H9 (cell line): ENCODE measurements at regions not wholly inside any gene's neighbourhood (a gene's known extent, or its start where the extent isn't known, plus 50 kb on each side); places are given as distances from the start of the nearest gene placed in this dataset.

ENCODE experiments used
- DNase-seq: peaks from one replicate; pipeline ENCODE4 v3.0.0-alpha.2; 2017
- H2AFZ ChIP-seq: one replicate; pipeline ENCODE4 v1.6.1; 2013; ENCODE audit warnings: mild to moderate bottlenecking, low read length, control low read depth, moderate library complexity
- H2AK5ac ChIP-seq: 2 replicates; pipeline ENCODE4 v1.6.1; 2013; ENCODE audit warnings: low read length, control low read depth, mixed read lengths; ENCODE audit not compliant: insufficient read length
- H2BK120ac ChIP-seq: one replicate; pipeline ENCODE4 v1.6.1; 2013; ENCODE audit warnings: low read depth, mild to moderate bottlenecking, low read length, control low read depth, inconsistent platforms; ENCODE audit not compliant: poor library complexity, severe bottlenecking
- H2BK12ac ChIP-seq: 2 replicates; pipeline ENCODE4 v1.6.1; 2013; ENCODE audit warnings: low read length, control low read depth, mixed read lengths, low read depth; ENCODE audit not compliant: insufficient read length
- H2BK15ac ChIP-seq: 2 replicates; pipeline ENCODE4 v1.6.1; 2013; ENCODE audit warnings: low read depth, low read length, control low read depth
- H2BK20ac ChIP-seq: one replicate; pipeline ENCODE4 v1.6.1; 2013; ENCODE audit warnings: low read depth, mild to moderate bottlenecking, low read length, control low read depth, inconsistent platforms; ENCODE audit not compliant: poor library complexity, severe bottlenecking
- H2BK5ac ChIP-seq: 2 replicates; pipeline ENCODE4 v1.6.1; 2013; ENCODE audit warnings: low read length, control low read depth, mixed read lengths; ENCODE audit not compliant: insufficient read length
- H3K14ac ChIP-seq: 2 replicates; pipeline ENCODE4 v1.6.1; 2013; ENCODE audit warnings: low read length, control low read depth; ENCODE audit not compliant: insufficient read depth
- H3K18ac ChIP-seq: 2 replicates; pipeline ENCODE4 v1.6.1; 2013; ENCODE audit warnings: low read depth, mild to moderate bottlenecking, mixed read lengths, low read length, control low read depth; ENCODE audit not compliant: insufficient read length
- H3K23ac ChIP-seq: 2 replicates; pipeline ENCODE4 v1.6.1; 2013; ENCODE audit warnings: low read length, control low read depth, mixed read lengths, low read depth; ENCODE audit not compliant: insufficient read length
- H3K23me2 ChIP-seq: 2 replicates; pipeline ENCODE4 v1.6.1; 2013; ENCODE audit warnings: low read depth, mild to moderate bottlenecking, mixed read lengths, low read length, control low read depth; ENCODE audit not compliant: insufficient read length, poor library complexity, severe bottlenecking
- H3K27ac ChIP-seq: 2 replicates; pipeline ENCODE4 v1.5.1; 2013; ENCODE audit warnings: low read length, control low read depth, mixed read lengths, low read depth; ENCODE audit not compliant: insufficient read length
- H3K27me3 ChIP-seq: 2 replicates; pipeline ENCODE4 v1.6.1; 2013; ENCODE audit warnings: low read length, control low read depth, inconsistent platforms; ENCODE audit not compliant: insufficient read depth
- H3K4ac ChIP-seq: 2 replicates; pipeline ENCODE4 v1.6.1; 2013; ENCODE audit warnings: low read depth, mild to moderate bottlenecking, control low read depth, inconsistent platforms, low read length, moderate library complexity
- H3K4me1 ChIP-seq: 2 replicates; pipeline ENCODE4 v1.6.1; 2013; ENCODE audit warnings: low read length, control low read depth, inconsistent platforms; ENCODE audit not compliant: insufficient read depth
- H3K4me2 ChIP-seq: 2 replicates; pipeline ENCODE4 v1.6.1; 2013; ENCODE audit warnings: low read length, control low read depth, mixed read lengths; ENCODE audit not compliant: insufficient read length, insufficient read depth
- H3K56ac ChIP-seq: 2 replicates; pipeline ENCODE4 v1.6.1; 2013; ENCODE audit warnings: low read depth, mild to moderate bottlenecking, mixed read lengths, low read length, control low read depth; ENCODE audit not compliant: insufficient read length
- H3K79me1 ChIP-seq: 2 replicates; pipeline ENCODE4 v1.6.1; 2013; ENCODE audit warnings: low read depth, mild to moderate bottlenecking, moderate library complexity, low read length, control low read depth, inconsistent platforms; ENCODE audit not compliant: insufficient read depth, poor library complexity, severe bottlenecking
- H3K79me2 ChIP-seq: 2 replicates; pipeline ENCODE4 v1.6.1; 2013; ENCODE audit warnings: low read length, control low read depth, inconsistent platforms; ENCODE audit not compliant: insufficient read depth
- H3K9ac ChIP-seq: 2 replicates; pipeline ENCODE4 v1.6.1; 2013; ENCODE audit warnings: low read length, control low read depth, mixed read lengths; ENCODE audit not compliant: insufficient read length; ENCODE audit errors: extremely low read depth
- H3K9me3 ChIP-seq: one replicate; pipeline ENCODE4 v1.6.1; 2013; ENCODE audit warnings: low read depth, low read length, inconsistent platforms; ENCODE audit not compliant: control insufficient read depth
- H3T11ph ChIP-seq: one replicate; pipeline ENCODE4 v1.6.1; 2013; ENCODE audit warnings: mild to moderate bottlenecking, low read length, control low read depth, inconsistent platforms
- H4K20me1 ChIP-seq: one replicate; pipeline ENCODE4 v1.6.1; 2013; ENCODE audit not compliant: control insufficient read depth, insufficient read length, insufficient read depth
- H4K5ac ChIP-seq: 2 replicates; pipeline ENCODE4 v1.6.1; 2013; ENCODE audit warnings: low read depth, mild to moderate bottlenecking, mixed read lengths, low read length, control low read depth; ENCODE audit not compliant: insufficient read length
- H4K8ac ChIP-seq: replicated peaks from 2 replicates; pipeline ENCODE4 v1.6.1; 2013; ENCODE audit warnings: low read length, control low read depth, mixed read lengths, low read depth; ENCODE audit not compliant: insufficient read length
- H4K91ac ChIP-seq: 2 replicates; pipeline ENCODE4 v1.6.1; 2013; ENCODE audit warnings: low read depth, mild to moderate bottlenecking, moderate library complexity, mixed read lengths, low read length, control low read depth; ENCODE audit not compliant: insufficient read length
- H3K27ac Mint-ChIP-seq, 3 experiments: 2 replicates in 2 of 3; 3 replicates in 1 of 3; pipeline ENCODE4 v1.8.0; 2020 to 2021; ENCODE audit warnings: mixed read lengths in 3 of 3, mild to moderate bottlenecking in 1 of 3, moderate library complexity in 1 of 3
- H3K27me3 Mint-ChIP-seq: 2 replicates; pipeline ENCODE4 v1.8.0; 2021; ENCODE audit warnings: low read depth, mild to moderate bottlenecking, moderate library complexity, mixed read lengths
- H3K36me3 Mint-ChIP-seq, 3 experiments: 2 replicates in 2 of 3; 3 replicates in 1 of 3; pipeline ENCODE4 v1.8.0; 2020 to 2021; ENCODE audit warnings: low read depth in 3 of 3, mixed read lengths in 3 of 3; ENCODE audit not compliant: insufficient read depth in 1 of 3
- H3K4me1 Mint-ChIP-seq, 2 experiments: 2 replicates each; pipeline ENCODE4 v1.8.0; 2020; ENCODE audit warnings: mixed read lengths in 2 of 2
- H3K4me3 Mint-ChIP-seq, 2 experiments: 2 replicates in 1 of 2; 3 replicates in 1 of 2; pipeline ENCODE4 v1.8.0; 2020 to 2021; ENCODE audit warnings: mild to moderate bottlenecking in 2 of 2, mixed read lengths in 2 of 2, moderate library complexity in 1 of 2
- H3K9me3 Mint-ChIP-seq, 2 experiments: 2 replicates in 1 of 2; 3 replicates in 1 of 2; pipeline ENCODE4 v1.8.0; 2020; ENCODE audit warnings: mild to moderate bottlenecking in 2 of 2, mixed read lengths in 2 of 2, moderate library complexity in 1 of 2
- CTCF ChIP-seq: fragments of 200-600 bp; sonication (generic); conservative IDR thresholded peaks from 3 replicates; pipeline ENCODE4 v1.8.0; 2021; ENCODE audit warnings: antibody characterized with exemption, mild to moderate bottlenecking
- WGBS: extraction: QIAGEN DNeasy Blood & Tissue Kit; methylation state at CpG from one replicate; pipeline ENCODE4 v1.1.7; 2013; ENCODE audit warnings: missing lambda C conversion rate, low lambda C conversion rate, mixed read lengths; ENCODE audit not compliant: insufficient read length; ENCODE audit errors: extremely low coverage; 5-methylcytosine and 5-hydroxymethylcytosine counted together

GRCh38 chr21:21831036-21831435 lies 832.8 kb downstream of the NCAM2 start:
- Histone ChIP-seq H4K8ac (no peak overlapping the region), H3K23me2 (no peaks in the 10 kb centered on the region), H3K23ac (no peak overlapping the region), H2BK120ac (no peak overlapping the region), H3K56ac (no peak overlapping the region), H3T11ph (no peak overlapping the region), H3K79me2 (no peaks in the 10 kb centered on the region; the same call in 1 of the 2 replicates), H2AK5ac (no peak overlapping the region), H4K5ac (no peak overlapping the region), H3K27me3 (no peaks in the 10 kb centered on the region), H3K14ac (no peak overlapping the region), H2AFZ (no peak overlapping the region), H2BK15ac (no peak overlapping the region), H3K4me1 (no peaks in the 10 kb centered on the region), H2BK5ac (no peak overlapping the region), H3K18ac (no peak overlapping the region), H4K91ac (no peak overlapping the region), H2BK20ac (no peak overlapping the region), H3K4ac (no peak overlapping the region), H2BK12ac (no peak overlapping the region), H3K9ac (no peak overlapping the region), H3K9me3 (no peaks in the 10 kb centered on the region), H4K20me1 (no peaks in the 10 kb centered on the region), H3K4me2 (no peak overlapping the region), H3K79me1 (no peaks in the 10 kb centered on the region), H3K27ac (no peak overlapping the region)
- peaks cover 0 to 9% (median 0%) of the 10 kb centered on the region in 3 experiments; a peak in 2 of 7 replicates for H3K36me3 Mint-ChIP-seq
- H3K27ac Mint-ChIP-seq = no peak overlapping the region
- no peak for TF ChIP-seq CTCF
- no peak overlapping the region for H3K4me3 Mint-ChIP-seq
- no peaks in the 10 kb centered on the region; the same call in 1 of the 2 replicates for H3K27me3 Mint-ChIP-seq
- H3K4me1 Mint-ChIP-seq = no peaks in the 10 kb centered on the region
- H3K9me3 Mint-ChIP-seq = peaks cover 2% of the 10 kb centered on the region in 2 experiments; a peak in 2 of 5 replicates
- WGBS = no CpG with 5 or more reads among the region's 11 CpGs
- no peak for DNase-seq
